WERI-Rb-1 (cell line): ENCODE measurements at regions not wholly inside any gene's neighbourhood (a gene's known extent, or its start where the extent isn't known, plus 50 kb on each side); places are given as distances from the start of the nearest gene placed in this dataset.
A peak's percentile ranks its signal among the peaks of the same experiment; 100 is the strongest.

Source experiments
- DNase-seq: peaks from one replicate; pipeline ENCODE4 v3.0.0-alpha.2; 2020
- H3K27ac ChIP-seq: fragments of 250-450 bp; sonication (Bioruptor Pico); 2 replicates; pipeline ENCODE4 v1.5.1; 2020; ENCODE audit warnings: mild to moderate bottlenecking, moderate library complexity
- H3K27me3 ChIP-seq: fragments of 250-450 bp; sonication (Bioruptor Pico); 2 replicates; pipeline ENCODE4 v1.5.1; 2021; ENCODE audit warnings: mild to moderate bottlenecking, low read depth, moderate library complexity; ENCODE audit not compliant: insufficient read depth, severe bottlenecking
- H3K36me3 ChIP-seq: fragments of 250-450 bp; sonication (Bioruptor Pico); 2 replicates; pipeline ENCODE4 v1.5.1; 2020; ENCODE audit warnings: mild to moderate bottlenecking, moderate library complexity
- H3K4me3 ChIP-seq: 2 replicates; pipeline ENCODE4 v1.5.1; 2011; ENCODE audit warnings: low read depth, mild to moderate bottlenecking, control low read depth, low read length
- H3K9me3 ChIP-seq: fragments of 250-450 bp; sonication (Bioruptor Pico); 2 replicates; pipeline ENCODE4 v1.5.1; 2021; ENCODE audit warnings: mild to moderate bottlenecking, moderate library complexity; ENCODE audit not compliant: severe bottlenecking
- TF ChIP-seq, protein P1 (sequence below): IDR thresholded peaks from 2 replicates; pipeline ENCODE4 v1.5.1; 2011; ENCODE audit warnings: low read depth, mild to moderate bottlenecking, control low read depth, inconsistent platforms, low read length

GRCh38 chr16:6081320-6081976 lies 983.9 kb upstream of the EEF2KMT start:
- Histone ChIP-seq H3K27me3 (no peaks in the 10 kb centered on the region), H3K36me3 (no peaks in the 10 kb centered on the region), H3K9me3 (no peaks in the 10 kb centered on the region), H3K27ac (no peak overlapping the region), H3K4me3 (no peak overlapping the region)
- TF ChIP-seq, protein P1, sequence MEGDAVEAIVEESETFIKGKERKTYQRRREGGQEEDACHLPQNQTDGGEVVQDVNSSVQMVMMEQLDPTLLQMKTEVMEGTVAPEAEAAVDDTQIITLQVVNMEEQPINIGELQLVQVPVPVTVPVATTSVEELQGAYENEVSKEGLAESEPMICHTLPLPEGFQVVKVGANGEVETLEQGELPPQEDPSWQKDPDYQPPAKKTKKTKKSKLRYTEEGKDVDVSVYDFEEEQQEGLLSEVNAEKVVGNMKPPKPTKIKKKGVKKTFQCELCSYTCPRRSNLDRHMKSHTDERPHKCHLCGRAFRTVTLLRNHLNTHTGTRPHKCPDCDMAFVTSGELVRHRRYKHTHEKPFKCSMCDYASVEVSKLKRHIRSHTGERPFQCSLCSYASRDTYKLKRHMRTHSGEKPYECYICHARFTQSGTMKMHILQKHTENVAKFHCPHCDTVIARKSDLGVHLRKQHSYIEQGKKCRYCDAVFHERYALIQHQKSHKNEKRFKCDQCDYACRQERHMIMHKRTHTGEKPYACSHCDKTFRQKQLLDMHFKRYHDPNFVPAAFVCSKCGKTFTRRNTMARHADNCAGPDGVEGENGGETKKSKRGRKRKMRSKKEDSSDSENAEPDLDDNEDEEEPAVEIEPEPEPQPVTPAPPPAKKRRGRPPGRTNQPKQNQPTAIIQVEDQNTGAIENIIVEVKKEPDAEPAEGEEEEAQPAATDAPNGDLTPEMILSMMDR: peak; percentile 74
- DNase-seq: peak; percentile 55

DNA sequence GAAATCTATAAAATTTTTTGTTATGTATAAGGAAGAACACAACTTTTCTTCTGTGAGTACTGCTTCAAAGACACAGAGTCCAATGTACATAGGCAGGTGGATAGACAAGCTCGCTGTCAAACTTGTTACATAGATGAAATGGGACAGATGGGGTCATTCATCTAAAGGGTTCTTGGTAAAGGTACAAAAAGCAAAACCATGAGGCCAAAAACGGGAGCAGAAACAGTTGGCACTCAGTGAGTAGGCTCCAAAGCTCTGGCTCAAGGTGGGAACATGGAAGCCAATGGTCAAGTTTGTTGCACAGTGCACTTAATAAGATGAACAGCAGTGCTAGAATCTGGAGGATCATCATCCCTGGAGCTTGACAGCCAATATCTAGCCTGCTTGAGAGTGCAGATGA lies 979.0 kb upstream of the EEF2KMT start:
- no peak for DNase-seq
- H3K36me3 ChIP-seq: no peaks in the 10 kb centered on the region
- H3K27ac ChIP-seq: no peak overlapping the region
- TF ChIP-seq, protein P1: no peak
- H3K9me3 ChIP-seq: no peaks in the 10 kb centered on the region
- no peak overlapping the region for H3K4me3 ChIP-seq
- H3K27me3 ChIP-seq: no peaks in the 10 kb centered on the region

DNA sequence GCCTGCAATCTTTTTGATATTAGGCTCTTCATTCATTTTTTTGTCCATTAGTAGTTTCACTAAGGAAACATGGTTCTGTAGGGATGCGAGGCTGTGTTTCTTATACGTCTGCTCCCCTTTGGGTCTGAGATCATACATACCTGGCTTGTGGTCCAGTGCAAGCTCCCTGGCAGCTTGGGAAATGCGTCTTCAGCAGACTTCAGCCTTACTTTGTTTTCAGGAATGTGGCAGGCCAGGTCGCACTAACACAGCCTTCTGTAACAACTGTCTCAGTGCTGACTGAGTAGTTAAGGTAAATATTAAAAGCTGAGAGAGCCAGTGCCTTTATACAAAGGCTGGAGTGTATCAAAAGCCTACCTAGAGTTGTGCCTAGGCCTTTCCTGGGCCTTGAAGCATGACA lies 970.5 kb upstream of the EEF2KMT start:
- DNase-seq: no peak
- H3K27me3 ChIP-seq: no peaks in the 10 kb centered on the region
- H3K9me3 ChIP-seq: no peaks in the 10 kb centered on the region
- no peak overlapping the region; the same call in 1 of the 2 replicates for H3K27ac ChIP-seq
- TF ChIP-seq, protein P1: no peak
- H3K36me3 ChIP-seq: no peaks in the 10 kb centered on the region
- no peak overlapping the region for H3K4me3 ChIP-seq

DNA sequence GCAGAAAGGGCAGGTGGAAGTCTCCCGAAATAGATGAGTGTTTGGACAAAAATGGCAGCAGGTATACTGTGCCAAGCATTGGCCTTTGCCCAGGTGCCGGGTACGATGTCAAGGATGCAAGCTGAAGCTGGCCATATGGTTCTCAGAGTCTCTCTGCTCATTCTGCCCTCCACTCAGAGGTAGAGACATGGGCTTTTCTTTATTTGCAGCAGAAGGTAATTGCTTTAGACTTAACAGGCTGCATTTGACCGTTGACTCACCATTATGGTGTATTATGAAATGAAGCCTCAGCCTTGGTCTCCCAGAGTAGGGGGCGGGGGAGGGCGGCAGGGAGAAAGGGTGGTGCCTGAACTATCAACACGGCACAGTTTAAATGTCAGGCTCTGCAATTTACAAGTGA lies 969.1 kb upstream of the EEF2KMT start:
- Histone ChIP-seq H3K27me3 (no peaks in the 10 kb centered on the region), H3K36me3 (no peaks in the 10 kb centered on the region), H3K27ac (no peak overlapping the region), H3K9me3 (no peaks in the 10 kb centered on the region), H3K4me3 (peak overlapping the region; percentile 19)
- TF ChIP-seq, protein P1: no peak
- DNase-seq: peak; percentile 65

GRCh38 chr16:6063526-6063925 lies 965.9 kb upstream of the EEF2KMT start:
- no peak for DNase-seq
- Histone ChIP-seq H3K9me3 (no peaks in the 10 kb centered on the region), H3K4me3 (no peak overlapping the region), H3K27ac (no peak overlapping the region), H3K36me3 (no peaks in the 10 kb centered on the region), H3K27me3 (no peaks in the 10 kb centered on the region)
- TF ChIP-seq, protein P1: no peak

- Histone ChIP-seq H3K4me3 (no peak overlapping the region), H3K27me3 (no peaks in the 10 kb centered on the region), H3K9me3 (no peaks in the 10 kb centered on the region), H3K36me3 (no peaks in the 10 kb centered on the region), H3K27ac (no peak overlapping the region)
- no peak for DNase-seq
- TF ChIP-seq, protein P1: no peak
Measured at GRCh38 chr16:6059671-6060070, 962.1 kb upstream of the EEF2KMT start.
